ENCODE measurements at regions not wholly inside any gene's neighbourhood (a gene's known extent, or its start where the extent isn't known, plus 50 kb on each side); places are given as distances from the start of the nearest gene placed in this dataset.

DNA sequence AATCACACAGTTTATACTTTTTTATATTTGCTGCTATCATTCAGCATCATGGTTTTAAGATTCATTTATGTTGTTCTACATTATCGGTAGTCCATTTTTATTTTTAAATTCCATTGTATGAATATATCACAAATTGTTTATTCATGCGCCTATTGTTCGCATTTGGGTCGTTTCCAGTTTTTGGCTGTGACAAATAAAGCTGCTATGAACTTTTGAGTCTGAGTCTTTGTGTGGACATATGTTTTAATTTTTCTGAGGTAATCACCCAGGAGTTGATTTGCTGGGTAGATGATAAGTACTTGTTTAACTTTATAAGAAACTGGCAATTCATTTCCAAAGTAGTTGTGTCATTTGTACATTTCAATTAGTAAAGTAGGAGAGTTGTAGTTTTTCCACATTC lies 74.2 kb upstream of the CSNK1A1L start:
- H3K27ac ChIP-seq = no peak overlapping the region
- no peak overlapping the region for H3K4me2 ChIP-seq
- TF ChIP-seq, protein P1, sequence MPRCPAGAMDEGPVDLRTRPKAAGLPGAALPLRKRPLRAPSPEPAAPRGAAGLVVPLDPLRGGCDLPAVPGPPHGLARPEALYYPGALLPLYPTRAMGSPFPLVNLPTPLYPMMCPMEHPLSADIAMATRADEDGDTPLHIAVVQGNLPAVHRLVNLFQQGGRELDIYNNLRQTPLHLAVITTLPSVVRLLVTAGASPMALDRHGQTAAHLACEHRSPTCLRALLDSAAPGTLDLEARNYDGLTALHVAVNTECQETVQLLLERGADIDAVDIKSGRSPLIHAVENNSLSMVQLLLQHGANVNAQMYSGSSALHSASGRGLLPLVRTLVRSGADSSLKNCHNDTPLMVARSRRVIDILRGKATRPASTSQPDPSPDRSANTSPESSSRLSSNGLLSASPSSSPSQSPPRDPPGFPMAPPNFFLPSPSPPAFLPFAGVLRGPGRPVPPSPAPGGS (IDR thresholded peaks at IDR 0.05) = no peak
- TF ChIP-seq MYC (IDR thresholded peaks at IDR 0.05; ENCODE audit: borderline replicate concordance, low read length) = no peak
- TF ChIP-seq ZFP36 (IDR thresholded peaks at IDR 0.05; ENCODE audit: borderline replicate concordance, partially characterized antibody) = no peak
- TF ChIP-seq RNF2 (IDR thresholded peaks at IDR 0.05; ENCODE audit: borderline replicate concordance, low read depth) = no peak
- TF ChIP-seq CHD2 (IDR thresholded peaks at IDR 0.05; ENCODE audit: low read length, partially characterized antibody) = no peak
- TF ChIP-seq HDAC2 (IDR thresholded peaks at IDR 0.05) = no peak
- TF ChIP-seq FOSB (CRISPR knock-in tag; IDR thresholded peaks at IDR 0.05) = no peak
- TF ChIP-seq, protein P2, sequence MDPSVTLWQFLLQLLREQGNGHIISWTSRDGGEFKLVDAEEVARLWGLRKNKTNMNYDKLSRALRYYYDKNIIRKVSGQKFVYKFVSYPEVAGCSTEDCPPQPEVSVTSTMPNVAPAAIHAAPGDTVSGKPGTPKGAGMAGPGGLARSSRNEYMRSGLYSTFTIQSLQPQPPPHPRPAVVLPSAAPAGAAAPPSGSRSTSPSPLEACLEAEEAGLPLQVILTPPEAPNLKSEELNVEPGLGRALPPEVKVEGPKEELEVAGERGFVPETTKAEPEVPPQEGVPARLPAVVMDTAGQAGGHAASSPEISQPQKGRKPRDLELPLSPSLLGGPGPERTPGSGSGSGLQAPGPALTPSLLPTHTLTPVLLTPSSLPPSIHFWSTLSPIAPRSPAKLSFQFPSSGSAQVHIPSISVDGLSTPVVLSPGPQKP (IDR thresholded peaks at IDR 0.05; ENCODE audit: low read depth, low read length) = no peak
- TF ChIP-seq NR3C1 (IDR thresholded peaks at IDR 0.05) = no peak
- no peak for TF ChIP-seq KDM5A (IDR thresholded peaks at IDR 0.05)
- TF ChIP-seq JUNB (IDR thresholded peaks at IDR 0.05) = no peak
- TF ChIP-seq, protein P3, sequence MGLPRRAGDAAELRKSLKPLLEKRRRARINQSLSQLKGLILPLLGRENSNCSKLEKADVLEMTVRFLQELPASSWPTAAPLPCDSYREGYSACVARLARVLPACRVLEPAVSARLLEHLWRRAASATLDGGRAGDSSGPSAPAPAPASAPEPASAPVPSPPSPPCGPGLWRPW (IDR thresholded peaks at IDR 0.05) = no peak
- TF ChIP-seq CBX8 (IDR thresholded peaks at IDR 0.05) = no peak
- TF ChIP-seq KDM1A (IDR thresholded peaks at IDR 0.05; ENCODE audit: low read depth) = no peak
- TF ChIP-seq, protein P4, sequence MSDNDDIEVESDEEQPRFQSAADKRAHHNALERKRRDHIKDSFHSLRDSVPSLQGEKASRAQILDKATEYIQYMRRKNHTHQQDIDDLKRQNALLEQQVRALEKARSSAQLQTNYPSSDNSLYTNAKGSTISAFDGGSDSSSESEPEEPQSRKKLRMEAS (IDR thresholded peaks at IDR 0.05) = no peak
- no peak for TF ChIP-seq EHF (CRISPR knock-in tag; IDR thresholded peaks at IDR 0.05)
- TF ChIP-seq POLR2AphosphoS2 (conservative IDR thresholded peaks at IDR 0.05; ENCODE audit: low read length) = no peak
- TF ChIP-seq CEBPB (IDR thresholded peaks at IDR 0.05) = no peak
- TF ChIP-seq CHD4 (IDR thresholded peaks at IDR 0.05; ENCODE audit: borderline replicate concordance) = no peak
- TF ChIP-seq, protein P5, sequence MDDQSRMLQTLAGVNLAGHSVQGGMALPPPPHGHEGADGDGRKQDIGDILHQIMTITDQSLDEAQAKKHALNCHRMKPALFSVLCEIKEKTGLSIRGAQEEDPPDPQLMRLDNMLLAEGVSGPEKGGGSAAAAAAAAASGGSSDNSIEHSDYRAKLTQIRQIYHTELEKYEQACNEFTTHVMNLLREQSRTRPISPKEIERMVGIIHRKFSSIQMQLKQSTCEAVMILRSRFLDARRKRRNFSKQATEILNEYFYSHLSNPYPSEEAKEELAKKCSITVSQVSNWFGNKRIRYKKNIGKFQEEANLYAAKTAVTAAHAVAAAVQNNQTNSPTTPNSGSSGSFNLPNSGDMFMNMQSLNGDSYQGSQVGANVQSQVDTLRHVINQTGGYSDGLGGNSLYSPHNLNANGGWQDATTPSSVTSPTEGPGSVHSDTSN (IDR thresholded peaks at IDR 0.05) = no peak
- ATAC-seq (no peak), FAIRE-seq (no peak), DNase-seq (ENCODE audit: low read depth in 1 of 2, low spot score in 1 of 2) (no peak)
- no peaks in the 10 kb centered on the region for H3K9me3 ChIP-seq
- no peak overlapping the region for H3K4me3 ChIP-seq
- ChIA-PET POLR2A (no interaction called here), CTCF (no interaction called here)
- 11% methylated on average over 4 of the region's 4 CpGs for WGBS (ENCODE audit: missing lambda C conversion rate)
- no peaks in the 10 kb centered on the region for H3K4me1 ChIP-seq

DNA sequence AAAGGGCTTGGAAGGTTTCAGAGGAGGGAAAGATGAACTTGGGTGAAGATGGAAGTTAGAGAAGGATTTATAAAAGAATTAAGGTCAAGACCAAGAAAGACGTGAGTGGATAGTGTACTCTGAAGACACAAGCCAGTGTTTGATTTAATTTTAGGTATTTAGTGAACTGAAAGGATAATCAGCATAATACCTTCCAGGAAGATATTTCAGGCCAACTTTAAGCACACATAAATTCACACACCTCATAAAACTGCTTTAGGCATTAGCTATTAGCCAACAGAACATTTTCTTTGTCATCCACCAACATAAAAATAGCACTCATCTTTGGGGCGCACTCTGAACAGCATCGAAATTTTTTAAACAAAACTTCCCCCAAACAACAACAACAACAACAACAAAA lies 71.7 kb upstream of the CSNK1A1L start:
- Histone ChIP-seq H3K4me2 (no peak overlapping the region), H3K4me1 (no peaks in the 10 kb centered on the region), H3K9me3 (no peaks in the 10 kb centered on the region), H3K27ac (no peak overlapping the region), H3K4me3 (no peak overlapping the region)
- FAIRE-seq (no peak), ATAC-seq (no peak), DNase-seq (ENCODE audit: low read depth in 1 of 2, low spot score in 1 of 2) (no peak)
- WGBS (ENCODE audit: missing lambda C conversion rate) = 26% methylated on average over 3 of the region's 3 CpGs
- ChIA-PET CTCF (no interaction called here), POLR2A (no interaction called here)
- TF ChIP-seq MYC (IDR thresholded peaks at IDR 0.05; ENCODE audit: borderline replicate concordance, low read length) (no peak), RNF2 (IDR thresholded peaks at IDR 0.05; ENCODE audit: borderline replicate concordance, low read depth) (no peak), EP300 (IDR thresholded peaks at IDR 0.05) (no peak), RFX5 (IDR thresholded peaks at IDR 0.05) (no peak), MAFK (IDR thresholded peaks at IDR 0.05; ENCODE audit: partially characterized antibody) (no peak), SREBF2 (IDR thresholded peaks at IDR 0.05) (no peak), NR3C1 (IDR thresholded peaks at IDR 0.05) (no peak), EHMT2 (IDR thresholded peaks at IDR 0.05; ENCODE audit: low read depth) (no peak), TFCP2L1 (CRISPR knock-in tag; IDR thresholded peaks at IDR 0.05) (no peak), CBX2 (IDR thresholded peaks at IDR 0.05; ENCODE audit: borderline replicate concordance, low read depth) (no peak), CHD4 (IDR thresholded peaks at IDR 0.05; ENCODE audit: borderline replicate concordance) (no peak)
- TF ChIP-seq, protein P6, sequence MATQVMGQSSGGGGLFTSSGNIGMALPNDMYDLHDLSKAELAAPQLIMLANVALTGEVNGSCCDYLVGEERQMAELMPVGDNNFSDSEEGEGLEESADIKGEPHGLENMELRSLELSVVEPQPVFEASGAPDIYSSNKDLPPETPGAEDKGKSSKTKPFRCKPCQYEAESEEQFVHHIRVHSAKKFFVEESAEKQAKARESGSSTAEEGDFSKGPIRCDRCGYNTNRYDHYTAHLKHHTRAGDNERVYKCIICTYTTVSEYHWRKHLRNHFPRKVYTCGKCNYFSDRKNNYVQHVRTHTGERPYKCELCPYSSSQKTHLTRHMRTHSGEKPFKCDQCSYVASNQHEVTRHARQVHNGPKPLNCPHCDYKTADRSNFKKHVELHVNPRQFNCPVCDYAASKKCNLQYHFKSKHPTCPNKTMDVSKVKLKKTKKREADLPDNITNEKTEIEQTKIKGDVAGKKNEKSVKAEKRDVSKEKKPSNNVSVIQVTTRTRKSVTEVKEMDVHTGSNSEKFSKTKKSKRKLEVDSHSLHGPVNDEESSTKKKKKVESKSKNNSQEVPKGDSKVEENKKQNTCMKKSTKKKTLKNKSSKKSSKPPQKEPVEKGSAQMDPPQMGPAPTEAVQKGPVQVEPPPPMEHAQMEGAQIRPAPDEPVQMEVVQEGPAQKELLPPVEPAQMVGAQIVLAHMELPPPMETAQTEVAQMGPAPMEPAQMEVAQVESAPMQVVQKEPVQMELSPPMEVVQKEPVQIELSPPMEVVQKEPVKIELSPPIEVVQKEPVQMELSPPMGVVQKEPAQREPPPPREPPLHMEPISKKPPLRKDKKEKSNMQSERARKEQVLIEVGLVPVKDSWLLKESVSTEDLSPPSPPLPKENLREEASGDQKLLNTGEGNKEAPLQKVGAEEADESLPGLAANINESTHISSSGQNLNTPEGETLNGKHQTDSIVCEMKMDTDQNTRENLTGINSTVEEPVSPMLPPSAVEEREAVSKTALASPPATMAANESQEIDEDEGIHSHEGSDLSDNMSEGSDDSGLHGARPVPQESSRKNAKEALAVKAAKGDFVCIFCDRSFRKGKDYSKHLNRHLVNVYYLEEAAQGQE (IDR thresholded peaks at IDR 0.05) = no peak
- TF ChIP-seq, protein P7, sequence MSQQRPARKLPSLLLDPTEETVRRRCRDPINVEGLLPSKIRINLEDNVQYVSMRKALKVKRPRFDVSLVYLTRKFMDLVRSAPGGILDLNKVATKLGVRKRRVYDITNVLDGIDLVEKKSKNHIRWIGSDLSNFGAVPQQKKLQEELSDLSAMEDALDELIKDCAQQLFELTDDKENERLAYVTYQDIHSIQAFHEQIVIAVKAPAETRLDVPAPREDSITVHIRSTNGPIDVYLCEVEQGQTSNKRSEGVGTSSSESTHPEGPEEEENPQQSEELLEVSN (IDR thresholded peaks at IDR 0.05; ENCODE audit: borderline replicate concordance, low read depth) = no peak
- TF ChIP-seq, protein P8, sequence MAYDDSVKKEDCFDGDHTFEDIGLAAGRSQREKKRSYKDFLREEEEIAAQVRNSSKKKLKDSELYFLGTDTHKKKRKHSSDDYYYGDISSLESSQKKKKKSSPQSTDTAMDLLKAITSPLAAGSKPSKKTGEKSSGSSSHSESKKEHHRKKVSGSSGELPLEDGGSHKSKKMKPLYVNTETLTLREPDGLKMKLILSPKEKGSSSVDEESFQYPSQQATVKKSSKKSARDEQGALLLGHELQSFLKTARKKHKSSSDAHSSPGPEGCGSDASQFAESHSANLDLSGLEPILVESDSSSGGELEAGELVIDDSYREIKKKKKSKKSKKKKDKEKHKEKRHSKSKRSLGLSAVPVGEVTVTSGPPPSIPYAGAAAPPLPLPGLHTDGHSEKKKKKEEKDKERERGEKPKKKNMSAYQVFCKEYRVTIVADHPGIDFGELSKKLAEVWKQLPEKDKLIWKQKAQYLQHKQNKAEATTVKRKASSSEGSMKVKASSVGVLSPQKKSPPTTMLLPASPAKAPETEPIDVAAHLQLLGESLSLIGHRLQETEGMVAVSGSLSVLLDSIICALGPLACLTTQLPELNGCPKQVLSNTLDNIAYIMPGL (CRISPR knock-in tag; IDR thresholded peaks at IDR 0.05; ENCODE audit: borderline replicate concordance) = no peak
